HEK293 (cell line): ENCODE measurements at regions not wholly inside any gene's neighbourhood (a gene's known extent, or its start where the extent isn't known, plus 50 kb on each side); places are given as distances from the start of the nearest gene placed in this dataset.

Source experiments
- CTCF ChIA-PET: fragments of 350-600 bp; formaldehyde crosslinking; extraction: SDS; loops from one replicate; lab custom pipeline; 2021; ENCODE audit warnings: antibody characterized with exemption; lab: Yijun Ruan, JAX
- POLR2A ChIA-PET: fragments of 300-600 bp; formaldehyde crosslinking; extraction: SDS; loops from one replicate; lab custom pipeline; 2020; ENCODE audit warnings: antibody characterized with exemption, inconsistent platforms; lab: Yijun Ruan, JAX
- H3K27ac ChIP-seq: fragments of 200-500 bp; sonication (Bioruptor generic); 2 replicates; pipeline ENCODE4 v1.5.1; 2014; ENCODE audit warnings: low read depth, low read length, control low read depth, inconsistent platforms; ENCODE audit errors: extremely low read depth
- H3K36me3 ChIP-seq, 2 experiments: fragments of 200-500 bp in 1 of 2; sonication (Bioruptor generic) in 1 of 2; 1 replicate in 1 of 2; 2 replicates in 1 of 2; pipeline ENCODE4 v1.5.1; 2014 to 2017; ENCODE audit warnings: inconsistent platforms in 2 of 2, low read length in 2 of 2; ENCODE audit not compliant: control insufficient read depth in 2 of 2, insufficient read depth in 1 of 2
- H3K4me1 ChIP-seq: fragments of 200-500 bp; sonication (Bioruptor generic); 2 replicates; pipeline ENCODE4 v1.5.1; 2014; ENCODE audit warnings: mild to moderate bottlenecking, low read length, inconsistent platforms; ENCODE audit not compliant: control insufficient read depth, insufficient read depth
- H3K4me3 ChIP-seq: 2 replicates; pipeline ENCODE4 v1.5.1; 2011; ENCODE audit warnings: low read depth, mild to moderate bottlenecking, control low read depth, low read length, moderate library complexity
- H3K9me3 ChIP-seq: fragments of 200-500 bp; sonication (Bioruptor generic); 2 replicates; pipeline ENCODE4 v1.5.1; 2014; ENCODE audit warnings: low read depth, low read length, inconsistent platforms; ENCODE audit not compliant: control insufficient read depth, insufficient read depth
- OSR2 ChIP-seq: fragments of 450-650 bp; formaldehyde crosslinking; IDR thresholded peaks from 2 replicates; pipeline ENCODE4 v1.5.1; 2016; ENCODE audit warnings: missing biosample characterization, missing genetic modification characterization
- PRDM2 ChIP-seq: fragments of 450-650 bp; formaldehyde crosslinking; IDR thresholded peaks from 2 replicates; pipeline ENCODE4 v1.5.1; 2016; ENCODE audit warnings: missing biosample characterization, missing genetic modification characterization, borderline replicate concordance
- TCF7L2 ChIP-seq: IDR thresholded peaks from 2 replicates; pipeline ENCODE4 v1.6.1; 2011; ENCODE audit warnings: low read depth, mild to moderate bottlenecking, inconsistent platforms, low read length, moderate library complexity, borderline replicate concordance
- ZNF24 ChIP-seq: fragments of 450-650 bp; formaldehyde crosslinking; IDR thresholded peaks from 2 replicates; pipeline ENCODE4 v1.5.1; 2016; ENCODE audit warnings: missing biosample characterization, missing genetic modification characterization
- ZNF48 ChIP-seq: fragments of 450-650 bp; formaldehyde crosslinking; IDR thresholded peaks from 2 replicates; pipeline ENCODE4 v1.5.1; 2016; ENCODE audit warnings: missing biosample characterization, missing genetic modification characterization
- ZNF624 ChIP-seq: fragments of 450-650 bp; formaldehyde crosslinking; IDR thresholded peaks from 2 replicates; pipeline ENCODE4 v1.5.1; 2017; ENCODE audit warnings: missing biosample characterization, missing genetic modification characterization
- ZNF658 ChIP-seq: fragments of 450-650 bp; formaldehyde crosslinking; IDR thresholded peaks from 2 replicates; pipeline ENCODE4; 2016; ENCODE audit warnings: missing biosample characterization, missing genetic modification characterization
- ZNF670 ChIP-seq: fragments of 450-650 bp; formaldehyde crosslinking; IDR thresholded peaks from 2 replicates; pipeline ENCODE4 v1.5.1; 2016; ENCODE audit warnings: missing biosample characterization, missing genetic modification characterization, low read depth
- ZNF792 ChIP-seq: fragments of 450-650 bp; formaldehyde crosslinking; IDR thresholded peaks from 2 replicates; pipeline ENCODE4 v1.5.1; 2016; ENCODE audit warnings: missing biosample characterization, missing genetic modification characterization
- ZSCAN30 ChIP-seq: fragments of 450-650 bp; IDR thresholded peaks from 2 replicates; pipeline ENCODE4 v1.5.1; 2018; ENCODE audit warnings: missing biosample characterization, mild to moderate bottlenecking, missing genetic modification characterization, moderate library complexity
- ZXDB ChIP-seq: fragments of 450-650 bp; formaldehyde crosslinking; IDR thresholded peaks from 2 replicates; pipeline ENCODE4 v1.5.1; 2016; ENCODE audit warnings: missing biosample characterization, missing genetic modification characterization
- TF ChIP-seq, protein P1 (sequence below): fragments of 450-650 bp; formaldehyde crosslinking; IDR thresholded peaks from 2 replicates; pipeline ENCODE4 v1.5.1; 2016; ENCODE audit warnings: missing biosample characterization, missing genetic modification characterization, low read depth
- TF ChIP-seq, protein P2 (sequence below): fragments of 450-650 bp; formaldehyde crosslinking; conservative IDR thresholded peaks from 2 replicates; pipeline ENCODE4 v1.5.1; 2016; ENCODE audit warnings: low read depth, missing biosample characterization, missing genetic modification characterization
- TF ChIP-seq, protein P3 (sequence below): fragments of 450-650 bp; formaldehyde crosslinking; IDR thresholded peaks from 2 replicates; pipeline ENCODE4 v1.5.1; 2016; ENCODE audit warnings: missing biosample characterization, missing genetic modification characterization

- TF ChIP-seq PRDM2 (tag by site-specific recombination) (no peak), ZNF670 (tag by site-specific recombination) (no peak), ZNF792 (tag by site-specific recombination) (no peak)
Observed at GRCh38 chr13:99655351-99656091, 154.2 kb downstream of the TM9SF2 start (continued).

DNA sequence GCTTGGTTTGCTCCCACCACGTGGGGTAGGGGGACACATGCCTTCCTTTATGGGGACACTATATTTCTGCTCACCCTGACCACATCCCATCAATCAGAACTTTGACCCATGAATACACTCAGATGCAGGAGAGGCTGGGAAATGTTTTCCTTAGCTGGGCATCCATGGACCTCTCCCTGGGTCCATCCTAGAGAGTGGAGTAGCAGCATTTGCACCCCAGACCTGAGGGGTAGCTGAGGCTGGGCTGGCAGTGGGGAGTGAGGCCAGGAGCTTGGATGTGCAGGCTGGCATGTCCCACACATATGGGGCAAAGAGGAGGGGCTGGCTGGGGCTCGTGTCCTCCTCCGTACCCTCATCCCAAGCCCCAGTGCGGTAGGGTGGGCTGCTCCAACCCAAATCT, 152.8 kb downstream of the TM9SF2 start:
- ChIA-PET POLR2A (no interaction called here), CTCF (interaction anchor here (0.5 to 1.2 kb wide), 3 partner anchors 259 to 1447 kb away, joined by 3 to 4 read pairs (median 3); no protein-coding TSS in a partner anchor)
- H3K9me3 ChIP-seq, result no peaks in the 10 kb centered on the region
- H3K4me1 ChIP-seq, result peaks cover 5% of the 10 kb centered on the region; the same call in 1 of the 2 replicates
- TF ChIP-seq, protein P1, sequence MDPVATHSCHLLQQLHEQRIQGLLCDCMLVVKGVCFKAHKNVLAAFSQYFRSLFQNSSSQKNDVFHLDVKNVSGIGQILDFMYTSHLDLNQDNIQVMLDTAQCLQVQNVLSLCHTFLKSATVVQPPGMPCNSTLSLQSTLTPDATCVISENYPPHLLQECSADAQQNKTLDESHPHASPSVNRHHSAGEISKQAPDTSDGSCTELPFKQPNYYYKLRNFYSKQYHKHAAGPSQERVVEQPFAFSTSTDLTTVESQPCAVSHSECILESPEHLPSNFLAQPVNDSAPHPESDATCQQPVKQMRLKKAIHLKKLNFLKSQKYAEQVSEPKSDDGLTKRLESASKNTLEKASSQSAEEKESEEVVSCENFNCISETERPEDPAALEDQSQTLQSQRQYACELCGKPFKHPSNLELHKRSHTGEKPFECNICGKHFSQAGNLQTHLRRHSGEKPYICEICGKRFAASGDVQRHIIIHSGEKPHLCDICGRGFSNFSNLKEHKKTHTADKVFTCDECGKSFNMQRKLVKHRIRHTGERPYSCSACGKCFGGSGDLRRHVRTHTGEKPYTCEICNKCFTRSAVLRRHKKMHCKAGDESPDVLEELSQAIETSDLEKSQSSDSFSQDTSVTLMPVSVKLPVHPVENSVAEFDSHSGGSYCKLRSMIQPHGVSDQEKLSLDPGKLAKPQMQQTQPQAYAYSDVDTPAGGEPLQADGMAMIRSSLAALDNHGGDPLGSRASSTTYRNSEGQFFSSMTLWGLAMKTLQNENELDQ (tag by site-specific recombination), result no peak
- TF ChIP-seq ZSCAN30, result no peak
- no peak for TF ChIP-seq ZNF658 (tag by site-specific recombination)
- TF ChIP-seq, protein P2, sequence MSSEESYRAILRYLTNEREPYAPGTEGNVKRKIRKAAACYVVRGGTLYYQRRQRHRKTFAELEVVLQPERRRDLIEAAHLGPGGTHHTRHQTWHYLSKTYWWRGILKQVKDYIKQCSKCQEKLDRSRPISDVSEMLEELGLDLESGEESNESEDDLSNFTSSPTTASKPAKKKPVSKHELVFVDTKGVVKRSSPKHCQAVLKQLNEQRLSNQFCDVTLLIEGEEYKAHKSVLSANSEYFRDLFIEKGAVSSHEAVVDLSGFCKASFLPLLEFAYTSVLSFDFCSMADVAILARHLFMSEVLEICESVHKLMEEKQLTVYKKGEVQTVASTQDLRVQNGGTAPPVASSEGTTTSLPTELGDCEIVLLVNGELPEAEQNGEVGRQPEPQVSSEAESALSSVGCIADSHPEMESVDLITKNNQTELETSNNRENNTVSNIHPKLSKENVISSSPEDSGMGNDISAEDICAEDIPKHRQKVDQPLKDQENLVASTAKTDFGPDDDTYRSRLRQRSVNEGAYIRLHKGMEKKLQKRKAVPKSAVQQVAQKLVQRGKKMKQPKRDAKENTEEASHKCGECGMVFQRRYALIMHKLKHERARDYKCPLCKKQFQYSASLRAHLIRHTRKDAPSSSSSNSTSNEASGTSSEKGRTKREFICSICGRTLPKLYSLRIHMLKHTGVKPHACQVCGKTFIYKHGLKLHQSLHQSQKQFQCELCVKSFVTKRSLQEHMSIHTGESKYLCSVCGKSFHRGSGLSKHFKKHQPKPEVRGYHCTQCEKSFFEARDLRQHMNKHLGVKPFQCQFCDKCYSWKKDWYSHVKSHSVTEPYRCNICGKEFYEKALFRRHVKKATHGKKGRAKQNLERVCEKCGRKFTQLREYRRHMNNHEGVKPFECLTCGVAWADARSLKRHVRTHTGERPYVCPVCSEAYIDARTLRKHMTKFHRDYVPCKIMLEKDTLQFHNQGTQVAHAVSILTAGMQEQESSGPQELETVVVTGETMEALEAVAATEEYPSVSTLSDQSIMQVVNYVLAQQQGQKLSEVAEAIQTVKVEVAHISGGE (tag by site-specific recombination), result no peak
- no peak for TF ChIP-seq ZNF48 (tag by site-specific recombination)
- TF ChIP-seq ZNF624, result no peak
- TF ChIP-seq, protein P3, sequence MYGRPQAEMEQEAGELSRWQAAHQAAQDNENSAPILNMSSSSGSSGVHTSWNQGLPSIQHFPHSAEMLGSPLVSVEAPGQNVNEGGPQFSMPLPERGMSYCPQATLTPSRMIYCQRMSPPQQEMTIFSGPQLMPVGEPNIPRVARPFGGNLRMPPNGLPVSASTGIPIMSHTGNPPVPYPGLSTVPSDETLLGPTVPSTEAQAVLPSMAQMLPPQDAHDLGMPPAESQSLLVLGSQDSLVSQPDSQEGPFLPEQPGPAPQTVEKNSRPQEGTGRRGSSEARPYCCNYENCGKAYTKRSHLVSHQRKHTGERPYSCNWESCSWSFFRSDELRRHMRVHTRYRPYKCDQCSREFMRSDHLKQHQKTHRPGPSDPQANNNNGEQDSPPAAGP (tag by site-specific recombination), result no peak
- no peak for TF ChIP-seq ZNF670 (tag by site-specific recombination)
- no peak for TF ChIP-seq ZNF24 (tag by site-specific recombination)
- TF ChIP-seq ZXDB (tag by site-specific recombination), result no peak
- TF ChIP-seq TCF7L2, result no peak
- no peak for TF ChIP-seq OSR2 (tag by site-specific recombination)
- H3K27ac ChIP-seq, result no peak overlapping the region
- no peak overlapping the region for H3K4me3 ChIP-seq
- H3K36me3 ChIP-seq, result no peaks in the 10 kb centered on the region
